ENCODE measurements at regions not wholly inside any gene's neighbourhood (a gene's known extent, or its start where the extent isn't known, plus 50 kb on each side); places are given as distances from the start of the nearest gene placed in this dataset.

DNA sequence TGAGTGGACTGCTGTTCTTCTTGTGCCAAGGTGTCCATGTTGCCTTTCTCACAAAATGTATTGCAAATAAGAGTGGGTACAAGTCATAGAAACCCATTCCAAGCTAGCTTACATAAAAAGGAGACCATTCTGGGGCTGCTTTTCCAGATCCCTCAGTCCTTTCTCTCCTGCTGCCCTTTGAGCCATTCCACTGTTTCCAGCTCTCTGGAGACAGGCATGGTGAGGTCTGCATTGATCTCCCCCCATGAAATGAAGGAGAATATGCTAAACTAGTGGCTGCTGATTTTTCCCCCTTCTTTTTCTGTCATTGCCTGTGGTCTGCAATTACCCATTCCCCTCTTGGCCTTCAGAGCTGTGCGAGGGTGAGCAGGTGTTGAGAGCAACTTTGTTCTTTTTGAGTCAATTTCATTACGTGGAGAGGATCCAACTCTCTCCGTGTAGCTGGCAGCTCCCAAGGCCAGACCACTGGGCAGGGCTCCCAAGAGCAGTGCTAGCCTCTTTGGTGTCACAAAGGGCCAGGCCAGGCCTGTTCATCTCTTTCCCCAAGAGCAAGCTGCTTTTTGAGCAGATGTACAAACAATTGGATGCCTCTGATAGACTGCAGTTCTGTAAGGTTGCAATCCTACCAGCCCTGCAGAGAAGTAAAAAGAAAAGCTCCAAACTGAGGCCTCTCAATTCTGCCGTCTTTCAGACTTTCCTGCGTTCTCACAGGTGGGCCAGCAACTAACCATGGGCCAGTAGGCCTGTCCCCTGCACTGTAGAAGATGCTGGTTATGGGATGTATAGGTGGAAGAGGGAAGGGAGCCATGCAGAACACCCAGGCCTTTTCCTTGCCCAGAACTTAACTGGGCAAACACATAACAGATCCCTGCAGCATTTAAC is 96.1 kb upstream of the ARMC2 start:
- no peak for DNase-seq

DNA sequence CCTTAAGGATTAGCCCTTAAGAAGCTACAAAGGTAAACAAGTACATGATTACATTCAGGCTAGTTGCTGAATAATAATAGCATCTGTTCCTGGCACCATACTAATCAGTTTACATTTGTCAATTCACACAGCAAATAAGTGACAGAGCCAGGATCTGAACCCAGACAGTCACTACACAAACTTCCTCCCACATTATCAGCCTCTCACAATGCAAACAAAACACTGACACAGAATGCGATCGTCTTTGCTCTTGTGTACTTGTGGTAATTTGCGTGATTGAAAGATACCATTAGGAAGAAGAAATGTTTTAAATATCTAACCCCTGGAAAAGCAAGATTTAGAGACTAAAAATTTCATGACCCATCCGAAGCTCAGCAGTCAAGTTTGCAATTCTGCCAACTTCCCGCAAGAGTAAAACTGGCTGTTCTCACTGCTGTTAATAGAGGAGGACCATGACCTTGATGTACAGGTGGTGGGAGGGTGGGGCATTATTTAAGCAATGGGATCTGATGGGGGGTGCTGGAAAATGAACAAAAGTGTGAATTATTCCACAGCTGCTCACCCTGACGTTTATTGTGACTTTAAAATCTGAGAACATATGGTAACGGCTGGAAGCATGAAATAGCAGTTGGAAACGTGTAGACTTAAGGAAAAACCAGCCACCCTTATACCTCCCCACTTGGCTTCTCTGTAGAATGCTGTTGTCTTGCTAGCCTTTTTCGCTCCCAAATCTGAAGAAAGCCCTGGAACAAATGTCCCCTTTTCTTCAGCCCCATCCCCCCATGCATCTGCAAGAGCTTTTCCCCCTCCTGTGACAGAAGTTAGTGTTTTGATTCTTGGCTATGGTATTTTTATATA is 95.3 kb upstream of the ARMC2 start:
- DNase-seq = no peak

DNA sequence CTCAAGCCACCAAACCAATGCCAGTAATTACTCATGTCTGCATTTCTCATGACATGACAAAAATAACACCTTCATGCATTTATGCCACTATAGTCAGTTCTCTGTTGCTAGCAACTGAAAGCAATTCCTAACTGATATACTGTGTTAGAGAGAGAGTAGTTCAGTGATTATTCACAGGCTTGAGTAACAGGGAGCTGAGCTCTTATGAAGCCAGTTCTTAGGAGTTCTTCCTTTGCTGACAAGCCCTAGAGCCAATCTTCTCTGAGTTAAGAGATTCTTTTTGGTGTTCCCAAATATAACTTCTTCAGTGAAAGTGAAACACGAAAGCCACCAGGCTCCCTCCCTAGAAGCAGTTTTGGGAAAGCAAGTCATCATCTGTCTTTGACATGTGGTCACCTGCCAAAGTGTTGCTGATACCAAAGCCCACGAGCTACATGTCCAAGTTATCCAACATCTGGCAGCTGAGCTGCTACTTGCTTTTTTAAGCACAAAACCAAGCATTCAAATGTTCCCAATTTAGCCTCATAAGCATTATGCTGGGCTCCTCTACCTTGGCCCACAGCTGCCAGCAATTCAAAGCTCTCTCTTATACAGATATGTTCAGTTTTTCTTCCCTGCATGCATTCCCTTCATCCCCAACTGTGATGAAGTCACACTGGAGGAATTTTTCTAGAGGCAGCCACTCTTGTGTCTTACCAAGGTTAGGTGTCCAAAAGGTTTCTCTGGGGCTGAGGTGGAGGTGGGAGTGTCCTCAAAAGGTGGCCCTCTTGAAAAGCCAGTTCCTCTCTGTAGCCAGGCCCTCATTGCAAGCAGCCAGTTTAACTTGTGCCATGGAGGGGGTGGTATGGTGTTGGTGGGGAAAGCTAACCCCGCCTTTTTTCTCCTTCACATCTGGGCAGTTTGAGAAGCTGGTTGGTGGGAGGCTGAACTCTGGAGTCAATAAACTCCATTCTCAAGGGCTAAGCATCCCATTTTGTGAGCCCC is 92.7 kb upstream of the ARMC2 start:
- no peak for DNase-seq

DNA sequence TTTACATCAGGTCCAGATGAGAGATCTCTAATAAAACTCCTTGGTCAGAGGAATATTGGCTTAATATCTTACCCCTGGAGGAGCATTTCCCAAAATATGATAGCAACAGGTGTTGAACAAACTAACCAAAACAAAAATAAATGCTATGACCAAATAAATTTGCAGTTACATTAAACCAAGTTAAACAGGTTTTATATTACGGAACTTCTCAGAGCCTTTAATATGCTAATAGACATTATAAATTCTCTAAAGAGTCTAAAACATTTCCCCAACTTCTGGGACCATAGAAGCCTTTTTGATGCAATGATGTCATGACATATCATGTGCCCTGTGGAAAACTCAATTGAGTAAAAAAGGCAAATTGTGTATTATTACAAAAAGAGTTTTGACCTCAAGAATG is 90.9 kb upstream of the ARMC2 start:
- no peak for DNase-seq

DNA sequence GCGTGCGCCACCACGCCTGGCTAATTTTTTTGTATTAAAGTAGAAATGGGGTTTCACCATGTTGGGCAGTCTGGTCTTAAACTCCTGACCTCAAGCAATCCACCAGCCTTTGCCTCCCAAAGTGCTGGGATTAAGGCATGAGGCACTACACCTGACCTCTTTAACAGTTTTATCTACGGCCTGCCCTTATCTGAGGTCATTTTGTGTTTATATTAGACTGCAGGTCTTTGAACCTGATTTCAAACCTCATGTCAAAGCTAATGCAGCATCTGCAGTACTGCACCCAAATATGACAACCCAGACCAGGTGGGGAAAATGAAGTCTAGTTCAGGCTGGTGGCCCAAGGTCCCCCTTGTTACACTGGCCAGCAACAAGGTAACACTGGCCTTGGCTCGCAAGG is 89.3 kb upstream of the ARMC2 start:
- no peak for DNase-seq

DNA sequence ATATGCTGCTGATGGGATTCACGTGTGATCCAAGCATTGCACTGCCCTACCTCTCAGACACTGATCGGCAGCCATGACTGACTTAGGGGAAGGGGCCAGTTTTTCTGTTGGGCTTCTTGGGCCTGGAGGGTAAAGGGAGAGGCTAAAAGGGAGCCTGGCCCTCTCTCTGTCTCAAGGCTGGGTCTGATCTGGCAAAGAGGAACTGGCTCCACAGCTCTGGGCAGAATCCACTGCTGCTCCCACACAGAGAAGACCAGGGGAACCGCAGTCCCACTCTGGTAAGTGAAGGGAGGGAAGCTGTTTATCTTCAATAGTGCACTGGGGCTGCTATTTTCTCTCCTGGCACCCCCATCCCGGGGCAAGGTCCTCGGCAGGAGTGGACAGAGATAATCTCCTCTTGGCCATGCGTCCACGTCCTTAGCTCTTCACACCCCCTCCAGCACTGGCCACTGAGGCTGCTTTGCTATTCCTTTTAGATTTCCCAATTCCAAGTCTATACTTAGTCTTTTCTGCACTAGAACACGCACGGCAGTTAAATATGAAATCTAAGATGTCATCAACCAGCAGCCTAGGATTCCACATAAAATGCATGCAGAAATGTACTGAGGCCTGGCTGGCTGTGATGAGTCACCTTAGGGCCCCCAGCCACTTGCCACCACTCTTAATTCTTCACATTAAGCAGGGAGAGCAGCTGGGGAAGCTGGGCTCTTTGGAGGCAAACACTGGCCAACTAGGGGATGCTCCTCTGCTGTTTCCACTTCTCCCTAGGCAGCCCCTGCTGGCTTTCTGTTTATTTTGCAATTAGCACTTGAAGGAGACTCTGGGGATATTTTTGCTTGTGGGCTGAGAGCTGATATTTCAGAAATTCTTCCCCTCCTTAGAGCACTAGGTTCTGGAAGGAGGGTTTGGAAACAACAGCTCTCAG is 87.8 kb upstream of the ARMC2 start:
- DNase-seq = peak; percentile 21

DNA sequence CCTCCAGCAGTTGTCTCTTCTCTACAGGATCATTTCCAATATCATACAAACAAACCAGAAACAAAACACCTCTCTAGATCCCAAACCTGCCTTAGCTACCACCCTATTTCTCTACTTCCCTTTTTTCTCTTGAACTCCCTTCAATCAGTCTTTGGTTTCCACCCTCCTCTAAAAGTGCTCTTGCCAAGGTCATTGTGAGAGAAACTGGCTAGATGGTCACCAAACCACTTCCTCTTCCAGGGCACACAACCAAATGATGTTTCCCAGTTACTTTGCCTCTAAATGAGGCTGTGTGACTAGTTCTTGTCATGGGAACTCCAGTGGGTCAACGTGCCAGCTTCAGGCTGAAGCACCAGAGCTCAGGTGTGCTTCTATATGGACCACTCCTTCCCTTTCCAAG is 85.8 kb upstream of the ARMC2 start:
- no peak for DNase-seq

DNA sequence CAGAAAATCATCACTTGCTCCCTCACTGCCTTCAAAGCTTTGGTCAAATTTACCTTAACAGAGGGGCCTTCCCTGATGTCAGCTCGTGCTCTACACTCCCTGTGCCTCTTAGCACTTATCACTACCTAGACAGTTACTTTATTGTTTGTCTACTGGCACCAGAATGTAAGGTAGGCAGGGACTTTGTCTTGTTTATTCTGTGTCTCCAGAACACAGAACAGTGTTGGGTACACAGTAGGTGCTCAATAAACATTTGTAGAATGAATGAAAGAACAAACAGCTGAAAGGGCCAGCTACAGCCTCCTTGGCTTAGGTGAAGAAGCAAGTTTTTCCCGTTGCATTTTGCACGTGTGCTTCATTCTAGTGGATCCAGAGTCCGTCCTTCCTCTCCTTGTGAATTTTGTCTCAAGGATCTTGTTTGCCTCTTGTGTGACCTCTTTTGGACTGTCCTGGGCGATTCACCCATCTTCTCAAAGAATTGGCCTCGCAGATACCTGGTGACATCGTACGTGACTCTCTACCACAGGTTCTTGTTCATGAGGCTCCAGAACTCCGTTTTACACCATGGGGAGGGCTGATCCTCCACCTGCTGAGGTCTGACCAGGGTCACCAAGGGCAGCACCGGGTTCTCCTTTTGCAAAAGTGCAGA is 84.2 kb upstream of the ARMC2 start:
- DNase-seq = no peak

DNA sequence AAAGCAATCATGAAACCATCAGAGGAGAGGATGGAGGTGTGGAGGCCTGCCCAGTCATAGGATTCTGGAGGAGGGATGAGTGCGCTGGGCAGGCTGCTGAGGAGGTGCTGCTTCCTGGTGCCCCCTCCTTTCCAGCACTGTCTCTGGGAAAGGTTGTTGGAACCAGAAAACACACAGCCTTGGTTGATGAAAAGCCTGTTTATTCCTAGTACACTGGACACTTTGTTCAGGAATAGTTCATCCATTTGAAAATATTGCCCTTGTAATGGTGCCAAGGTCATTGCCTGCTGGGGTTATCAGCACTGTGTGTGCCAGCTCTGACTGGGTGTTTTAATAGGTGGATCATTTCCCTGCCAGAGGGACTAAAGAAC is 83.7 kb upstream of the ARMC2 start:
- DNase-seq = no peak

DNA sequence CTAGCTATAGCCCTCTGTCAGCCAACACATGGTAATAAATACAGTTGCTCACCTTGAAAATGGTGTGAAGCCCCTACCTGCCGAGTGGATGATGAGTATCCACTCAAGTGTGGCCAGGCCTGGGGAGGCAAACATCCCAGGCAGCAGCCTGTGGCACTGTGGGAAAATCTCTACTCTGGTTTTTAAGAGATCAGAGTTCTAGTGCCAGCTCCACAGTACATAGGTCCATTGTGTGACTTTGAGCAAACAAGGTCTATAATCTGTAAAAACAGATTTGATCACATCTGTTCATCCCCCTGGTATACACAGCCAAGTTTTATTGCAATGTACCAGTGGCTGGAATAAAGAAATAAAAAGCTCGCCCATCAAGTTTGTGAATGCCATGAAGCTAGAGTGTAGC is 82.7 kb upstream of the ARMC2 start:
- DNase-seq = no peak

DNA sequence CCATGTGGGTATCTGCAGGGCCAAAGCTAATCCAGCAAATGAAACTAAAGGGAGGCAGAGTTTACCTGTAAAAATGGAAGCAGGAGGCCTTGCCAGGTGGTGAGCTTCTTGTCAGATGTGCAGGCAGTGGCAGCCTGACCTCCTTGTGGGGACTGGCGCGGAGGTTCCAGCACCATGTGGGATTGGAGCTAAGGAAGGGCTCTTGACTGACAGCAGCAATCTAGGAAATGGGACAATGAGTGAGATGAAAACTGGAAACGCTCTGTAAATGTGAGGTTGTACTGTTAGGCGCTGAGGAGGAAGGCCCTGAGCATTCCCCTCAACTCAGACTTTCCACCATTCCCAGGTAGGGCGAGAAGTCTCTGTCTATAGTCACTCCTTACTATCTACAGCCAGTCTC is 81.8 kb upstream of the ARMC2 start:
- no peak for DNase-seq

DNA sequence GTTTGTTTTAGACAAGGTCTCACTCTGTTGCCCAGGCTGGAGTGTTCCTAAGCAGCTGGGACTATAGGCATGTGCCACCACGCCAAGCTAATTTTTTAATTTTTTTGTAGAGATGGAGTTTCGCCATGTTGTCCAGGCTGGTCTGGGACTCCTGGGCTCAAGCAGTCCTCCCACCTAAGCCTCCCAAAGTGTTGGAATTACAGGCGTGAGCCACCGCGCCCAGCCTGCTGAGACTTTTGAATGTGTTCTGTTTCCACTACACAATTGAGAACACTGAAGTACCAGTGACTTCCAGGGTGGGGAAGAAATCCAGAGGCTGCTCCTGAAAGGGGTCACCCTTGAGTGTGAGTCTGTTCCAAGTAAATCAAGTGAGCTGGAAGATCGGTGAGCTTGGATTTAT is 81.3 kb upstream of the ARMC2 start:
- no peak for DNase-seq

DNA sequence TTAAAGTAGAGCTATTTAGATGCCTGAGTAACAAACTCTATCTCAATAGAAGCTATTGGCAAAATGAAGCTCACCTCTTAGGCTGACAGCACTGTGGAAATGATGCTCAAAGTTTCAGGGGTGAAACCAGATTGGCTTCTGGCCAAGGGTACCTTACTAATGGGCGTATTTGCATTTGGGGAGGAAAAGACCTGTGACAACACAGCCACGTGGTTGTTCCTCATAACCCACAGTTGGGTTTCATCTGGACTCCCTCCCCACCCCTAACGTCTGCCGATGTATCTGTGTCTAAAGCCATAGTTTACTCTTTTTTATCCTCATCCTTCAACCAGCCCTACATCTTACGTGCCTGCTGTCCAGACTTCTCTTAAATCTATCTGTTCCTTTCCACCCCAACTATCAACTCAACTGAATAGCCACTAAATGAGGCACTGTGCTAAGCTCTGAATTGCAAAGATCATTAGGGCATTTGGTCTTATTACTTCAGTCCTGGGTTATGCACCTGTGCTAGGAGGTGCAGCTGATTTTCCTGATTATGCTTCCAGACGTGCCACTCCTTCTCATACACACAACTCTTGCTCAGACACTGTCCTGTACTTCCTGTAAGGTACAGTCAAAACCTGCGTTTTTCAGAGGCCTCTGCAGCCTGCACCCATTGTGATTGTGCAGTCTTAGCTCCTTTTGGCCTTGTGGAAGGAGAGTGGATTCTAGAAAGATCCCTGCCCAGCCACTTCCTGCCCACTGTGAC is 80.6 kb upstream of the ARMC2 start:
- no peak for DNase-seq

DNA sequence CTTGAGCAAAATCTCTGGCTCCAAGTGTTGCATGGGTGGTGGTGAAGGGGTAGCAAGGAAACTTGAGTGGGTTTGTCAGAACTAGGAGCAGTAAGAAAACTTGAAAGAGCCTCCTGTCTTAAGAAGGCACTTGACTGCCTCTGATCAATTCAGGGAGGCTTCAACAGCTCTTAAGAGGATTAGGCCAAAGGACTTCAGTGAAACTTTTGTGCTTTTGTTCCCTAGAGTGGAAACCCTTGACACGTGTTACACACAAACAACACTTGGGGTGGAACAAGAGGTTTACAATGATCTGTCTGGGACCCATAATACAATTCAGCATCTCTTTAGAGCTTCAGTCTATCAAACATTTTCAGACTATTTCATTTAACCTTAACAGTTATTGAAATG is 80.1 kb upstream of the ARMC2 start:
- no peak for DNase-seq

DNA sequence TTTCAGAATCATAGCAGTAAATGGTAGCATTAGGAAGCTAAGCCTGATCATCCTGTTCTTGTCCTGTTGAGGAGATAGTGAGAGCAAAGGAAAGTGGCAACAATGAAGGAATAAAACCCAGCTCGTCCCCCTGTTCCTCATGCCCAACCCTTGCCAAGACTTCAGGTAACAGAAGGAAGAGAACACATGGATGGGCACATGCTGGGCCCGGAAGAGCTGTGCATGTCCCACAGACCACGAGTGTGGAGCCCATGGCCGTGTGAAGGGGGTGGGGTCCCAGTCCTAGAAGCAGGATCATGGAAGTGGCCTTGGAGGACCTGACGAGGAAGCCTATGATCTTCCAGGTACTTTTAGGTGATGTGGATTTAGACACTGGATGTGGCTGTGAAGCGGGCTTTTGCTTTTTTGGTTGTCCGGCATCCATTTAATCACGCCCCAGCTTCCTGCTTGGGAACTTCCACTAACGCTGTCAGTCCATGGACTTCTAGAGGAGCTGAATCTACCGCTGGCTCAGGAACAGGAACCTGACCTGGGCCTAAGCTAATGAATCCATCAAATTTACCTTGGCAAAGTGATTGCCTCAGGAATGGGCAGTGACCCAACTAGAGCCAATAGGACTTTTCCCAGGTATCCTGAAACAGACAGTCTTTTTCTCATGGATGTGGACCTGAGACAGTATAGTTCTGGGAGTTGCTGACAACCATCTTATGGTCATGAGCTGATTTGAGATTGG is 79.3 kb upstream of the ARMC2 start:
- no peak for DNase-seq

DNA sequence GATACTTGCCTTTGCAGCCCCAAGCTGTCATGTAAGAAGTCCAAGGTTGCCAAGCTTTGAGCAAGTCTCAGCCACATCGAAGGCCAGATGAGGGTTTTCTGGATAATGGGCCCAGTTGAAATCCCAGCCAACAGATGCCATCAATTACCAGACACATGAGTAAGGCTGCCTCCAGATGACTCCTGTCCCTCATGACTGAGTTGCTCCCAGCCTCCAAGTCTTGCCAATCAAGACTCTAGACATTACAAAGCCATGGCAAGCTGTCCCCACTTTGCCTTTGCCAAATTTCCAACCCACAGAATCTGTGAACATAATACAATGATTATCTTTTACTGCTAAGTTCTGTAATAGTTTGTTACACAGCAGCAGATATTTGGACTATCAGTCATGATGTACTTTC is 76.8 kb upstream of the ARMC2 start:
- DNase-seq = no peak

DNA sequence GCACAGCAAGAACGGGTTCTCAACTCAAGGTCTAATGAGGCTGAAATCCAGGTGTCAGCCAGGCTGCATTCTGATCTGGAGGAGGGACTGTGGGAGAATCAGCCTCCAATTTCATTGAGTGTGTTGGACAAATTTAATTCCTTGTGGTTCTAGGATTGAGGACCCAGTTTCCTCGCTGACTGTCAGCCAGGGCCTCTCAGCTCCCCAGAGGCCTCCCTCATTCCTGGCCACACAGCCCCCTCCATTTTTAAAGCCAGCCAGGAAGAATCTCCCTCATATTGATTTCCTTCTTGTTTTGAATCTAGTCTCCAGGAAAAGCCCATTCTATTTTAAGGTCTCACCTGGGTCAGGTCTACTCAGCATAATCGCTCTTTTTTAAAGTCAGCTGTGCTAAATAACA is 73.7 kb upstream of the ARMC2 start:
- DNase-seq = no peak

DNA sequence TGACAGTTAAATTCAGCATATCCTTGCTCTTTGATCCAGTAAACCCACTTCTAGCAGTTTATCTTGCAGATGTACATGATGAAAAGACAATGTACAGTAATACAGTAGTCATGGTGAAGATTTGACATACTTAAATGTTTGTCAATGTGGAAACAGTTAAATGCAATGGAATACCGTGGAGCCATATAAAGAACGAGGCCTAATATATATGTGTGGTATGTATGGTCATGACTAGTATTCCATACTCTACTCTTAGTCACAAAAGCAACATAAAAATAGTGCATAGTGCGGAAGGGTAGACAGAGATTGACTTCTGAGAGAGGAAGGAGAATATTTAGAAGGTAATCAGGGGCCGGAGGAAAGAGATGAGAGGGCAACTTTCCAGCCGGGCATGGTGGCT is 70.7 kb upstream of the ARMC2 start:
- no peak for DNase-seq

DNA sequence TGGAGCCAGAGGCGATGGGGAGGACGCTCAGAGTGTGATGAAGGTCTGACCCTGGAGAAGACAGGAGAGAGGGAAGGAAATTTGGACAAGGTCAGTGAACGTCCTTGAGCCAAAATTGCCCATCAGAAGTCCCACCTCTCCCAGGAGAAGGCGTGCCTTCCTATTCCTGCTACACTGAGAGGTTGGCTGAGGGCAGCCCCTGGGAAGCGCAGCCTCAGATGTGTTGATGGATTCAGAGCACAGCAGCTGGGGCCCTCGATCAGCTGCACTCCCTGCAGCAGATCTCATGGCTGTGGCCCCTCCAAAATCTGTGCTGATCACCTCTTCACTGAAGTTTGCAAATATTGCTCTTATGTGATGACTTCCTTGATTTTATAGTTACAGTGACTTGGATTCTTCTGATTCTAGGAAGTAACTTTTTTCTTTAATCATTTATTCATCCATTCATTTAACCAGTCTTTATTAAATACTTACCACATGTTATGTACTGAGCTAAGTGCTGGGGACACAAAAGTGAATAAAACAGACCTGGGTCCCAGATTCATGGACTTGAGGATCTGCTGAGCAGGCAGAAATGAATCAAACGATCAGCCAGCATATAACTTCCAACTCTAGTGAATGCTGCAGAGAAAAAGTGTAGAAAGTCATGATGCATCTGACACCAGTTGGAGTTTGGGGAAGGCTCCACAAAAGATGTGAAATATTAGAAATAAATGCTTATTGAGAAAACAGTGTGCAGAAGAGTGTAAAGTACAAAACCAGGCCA is 69.6 kb upstream of the ARMC2 start:
- no peak for DNase-seq
